ENCODE measurements at regions not wholly inside any gene's neighbourhood (a gene's known extent, or its start where the extent isn't known, plus 50 kb on each side); places are given as distances from the start of the nearest gene placed in this dataset.
"Not testable (repeated sequence)": the region's sequence is repeated elsewhere in the genome, so short reads cannot be mapped to it uniquely, and the experiment has no call there.

- Histone ChIP-seq H3K79me2 (ENCODE audit: insufficient read depth, low read depth) (no peaks in the 10 kb centered on the region), H3K4me2 (no peak overlapping the region)
Observed at GRCh38 chr12:80000831-80001230, 65.9 kb upstream of the PPP1R12A start.

GRCh38 chr12:79998554-79998953 is 63.7 kb upstream of the PPP1R12A start:
- Histone ChIP-seq H3K36me3 (ENCODE audit: insufficient read depth) (no peaks in the 10 kb centered on the region), H3K27me3 (ENCODE audit: insufficient read depth, low read depth) (no peaks in the 10 kb centered on the region), H3K4me3 (IDR thresholded peaks at IDR 0.05; ENCODE audit: insufficient read depth, low read depth, low read length) (no peak overlapping the region), H3K9ac (no peak overlapping the region), H3K79me2 (ENCODE audit: insufficient read depth, low read depth) (no peaks in the 10 kb centered on the region), H2AFZ (ENCODE audit: low read depth) (no peak overlapping the region), H4K20me1 (ENCODE audit: insufficient read depth) (no peaks in the 10 kb centered on the region), H3K4me1 (ENCODE audit: low read depth, poor library complexity, severe bottlenecking) (peaks cover 14% of the 10 kb centered on the region), H3K27ac (no peak overlapping the region), H3K4me2 (no peak overlapping the region)
- no peak for TF ChIP-seq CTCF (conservative IDR thresholded peaks at IDR 0.05; ENCODE audit: low read depth, low read length)

More at GRCh38 chr12:80000831-80001230, 65.9 kb upstream of the PPP1R12A start:
- H3K9ac ChIP-seq: no peak overlapping the region
- no peak for TF ChIP-seq CTCF (conservative IDR thresholded peaks at IDR 0.05; ENCODE audit: low read depth, low read length)
- H3K4me3 ChIP-seq (IDR thresholded peaks at IDR 0.05; ENCODE audit: insufficient read depth, low read depth, low read length): no peak overlapping the region
- H3K4me1 ChIP-seq (ENCODE audit: low read depth, poor library complexity, severe bottlenecking): peaks cover 14% of the 10 kb centered on the region
- H3K27ac ChIP-seq: no peak overlapping the region
- no peaks in the 10 kb centered on the region for H3K27me3 ChIP-seq (ENCODE audit: insufficient read depth, low read depth)
- H3K36me3 ChIP-seq (ENCODE audit: insufficient read depth): no peaks in the 10 kb centered on the region
- H2AFZ ChIP-seq (ENCODE audit: low read depth): no peak overlapping the region
- no peaks in the 10 kb centered on the region for H4K20me1 ChIP-seq (ENCODE audit: insufficient read depth)

GRCh38 chr12:79997096-79997791 is 62.3 kb upstream of the PPP1R12A start:
- TF ChIP-seq CTCF (conservative IDR thresholded peaks at IDR 0.05; ENCODE audit: low read depth, low read length): no peak
- H4K20me1 ChIP-seq (ENCODE audit: insufficient read depth): no peaks in the 10 kb centered on the region
- no peak overlapping the region for H3K9ac ChIP-seq
- H3K4me1 ChIP-seq (ENCODE audit: low read depth, poor library complexity, severe bottlenecking): peaks cover 14% of the 10 kb centered on the region
- no peaks in the 10 kb centered on the region for H3K36me3 ChIP-seq (ENCODE audit: insufficient read depth)
- peak overlapping the region; percentile 33 for H3K4me2 ChIP-seq
- no peak overlapping the region for H2AFZ ChIP-seq (ENCODE audit: low read depth)
- no peak overlapping the region for H3K4me3 ChIP-seq (IDR thresholded peaks at IDR 0.05; ENCODE audit: insufficient read depth, low read depth, low read length)
- H3K27ac ChIP-seq: no peak overlapping the region
- H3K79me2 ChIP-seq (ENCODE audit: insufficient read depth, low read depth): no peaks in the 10 kb centered on the region
- H3K27me3 ChIP-seq (ENCODE audit: insufficient read depth, low read depth): no peaks in the 10 kb centered on the region

GRCh38 chr12:79995385-79996084 is 60.6 kb upstream of the PPP1R12A start:
- not testable (repeated sequence) for H3K4me2 ChIP-seq; H4K20me1 ChIP-seq (ENCODE audit: insufficient read depth); H3K9ac ChIP-seq; H3K4me3 ChIP-seq (IDR thresholded peaks at IDR 0.05; ENCODE audit: insufficient read depth, low read depth, low read length); H3K27ac ChIP-seq; H2AFZ ChIP-seq (ENCODE audit: low read depth); H3K79me2 ChIP-seq (ENCODE audit: insufficient read depth, low read depth); H3K27me3 ChIP-seq (ENCODE audit: insufficient read depth, low read depth); H3K36me3 ChIP-seq (ENCODE audit: insufficient read depth)
- H3K4me1 ChIP-seq (ENCODE audit: low read depth, poor library complexity, severe bottlenecking): peaks cover 22% of the 10 kb centered on the region

Data from KMS-11 (cell line).